ENCODE measurements at regions not wholly inside any gene's neighbourhood (a gene's known extent, or its start where the extent isn't known, plus 50 kb on each side); places are given as distances from the start of the nearest gene placed in this dataset.

- CTCF ChIA-PET = no interaction called here
- H3K27ac Mint-ChIP-seq = no peak overlapping the region
- no peaks in the 10 kb centered on the region for H3K36me3 Mint-ChIP-seq (ENCODE audit: low read depth)
- no peaks in the 10 kb centered on the region for H3K4me1 Mint-ChIP-seq (ENCODE audit: low read depth)
- intact Hi-C loops (cut with micrococcal nuclease) = no loop called here
- no peak overlapping the region for H3K4me3 Mint-ChIP-seq
- no peaks in the 10 kb centered on the region for H3K9me3 Mint-ChIP-seq
- peak; percentile 40 for DNase-seq
- H3K27me3 Mint-ChIP-seq (ENCODE audit: low read depth) = no peaks in the 10 kb centered on the region
These were observed 332.3 kb upstream of the PRKCQ start for GRCh38 chr10:6912424-6912823.

GRCh38 chr10:6912021-6912420, 331.9 kb upstream of the PRKCQ start:
- H3K36me3 Mint-ChIP-seq (ENCODE audit: low read depth) = no peaks in the 10 kb centered on the region
- intact Hi-C loops (cut with micrococcal nuclease) = no loop called here
- no peaks in the 10 kb centered on the region for H3K9me3 Mint-ChIP-seq
- H3K4me1 Mint-ChIP-seq (ENCODE audit: low read depth) = no peaks in the 10 kb centered on the region
- DNase-seq = no peak
- CTCF ChIA-PET = no interaction called here
- no peak overlapping the region for H3K4me3 Mint-ChIP-seq
- no peaks in the 10 kb centered on the region for H3K27me3 Mint-ChIP-seq (ENCODE audit: low read depth)
- no peak overlapping the region for H3K27ac Mint-ChIP-seq

- Mint-ChIP-seq H3K27me3 (ENCODE audit: low read depth) (no peaks in the 10 kb centered on the region), H3K27ac (no peak overlapping the region), H3K4me3 (no peak overlapping the region), H3K36me3 (ENCODE audit: low read depth) (no peaks in the 10 kb centered on the region), H3K9me3 (peaks cover 2% of the 10 kb centered on the region), H3K4me1 (ENCODE audit: low read depth) (no peaks in the 10 kb centered on the region)
- CTCF ChIA-PET = no interaction called here
- intact Hi-C loops (cut with micrococcal nuclease) = no loop called here
- DNase-seq = no peak
These were observed 330.0 kb upstream of the PRKCQ start for GRCh38 chr10:6909905-6910560.

- no peak for DNase-seq
- H3K27ac Mint-ChIP-seq = no peak overlapping the region
- no peaks in the 10 kb centered on the region for H3K4me1 Mint-ChIP-seq (ENCODE audit: low read depth)
- no peaks in the 10 kb centered on the region for H3K36me3 Mint-ChIP-seq (ENCODE audit: low read depth)
- intact Hi-C loops (cut with micrococcal nuclease) = no loop called here
- H3K9me3 Mint-ChIP-seq = peaks cover 2% of the 10 kb centered on the region
- H3K27me3 Mint-ChIP-seq (ENCODE audit: low read depth) = no peaks in the 10 kb centered on the region
- CTCF ChIA-PET = interaction anchor here (0.5 kb wide), 1 partner anchor 512 kb away, joined by 3 read pairs; no protein-coding TSS in a partner anchor
- H3K4me3 Mint-ChIP-seq = no peak overlapping the region
These were observed 327.9 kb upstream of the PRKCQ start for GRCh38 chr10:6907877-6908530.

- Mint-ChIP-seq H3K27ac (no peak overlapping the region), H3K27me3 (ENCODE audit: low read depth) (peaks cover 3% of the 10 kb centered on the region), H3K9me3 (no peaks in the 10 kb centered on the region), H3K36me3 (ENCODE audit: low read depth) (no peaks in the 10 kb centered on the region), H3K4me1 (ENCODE audit: low read depth) (no peaks in the 10 kb centered on the region), H3K4me3 (no peak overlapping the region)
- no peak for DNase-seq
- CTCF ChIA-PET = interaction anchor here (0.5 kb wide), 1 partner anchor 1670 kb away, joined by 3 read pairs; no protein-coding TSS in a partner anchor
- intact Hi-C loops (cut with micrococcal nuclease) = no loop called here
These were observed 314.3 kb upstream of the PRKCQ start for GRCh38 chr10:6894405-6894804.

GRCh38 chr10:6892864-6893263, 312.8 kb upstream of the PRKCQ start:
- CTCF ChIA-PET = interaction anchor here (0.7 to 0.9 kb wide), 3 partner anchors 44 to 557 kb away, joined by 3 to 4 read pairs (median 3); no protein-coding TSS in a partner anchor
- H3K9me3 Mint-ChIP-seq = no peaks in the 10 kb centered on the region

GRCh38 chr10:6891924-6892323, 311.8 kb upstream of the PRKCQ start:
- Mint-ChIP-seq H3K4me1 (ENCODE audit: low read depth) (no peaks in the 10 kb centered on the region), H3K9me3 (no peaks in the 10 kb centered on the region), H3K4me3 (no peak overlapping the region), H3K27me3 (ENCODE audit: low read depth) (peaks cover 3% of the 10 kb centered on the region), H3K36me3 (ENCODE audit: low read depth) (no peaks in the 10 kb centered on the region), H3K27ac (no peak overlapping the region)
- no peak for DNase-seq
- CTCF ChIA-PET = interaction anchor here (1.0 kb wide), 1 partner anchor 29 kb away, joined by 4 read pairs; no protein-coding TSS in a partner anchor
- intact Hi-C loops (cut with micrococcal nuclease) = no loop called here

More at GRCh38 chr10:6892864-6893263, 312.8 kb upstream of the PRKCQ start:
- no peak for DNase-seq
- intact Hi-C loops (cut with micrococcal nuclease) = no loop called here
- peaks cover 3% of the 10 kb centered on the region for H3K27me3 Mint-ChIP-seq (ENCODE audit: low read depth)
- no peak overlapping the region for H3K4me3 Mint-ChIP-seq
- no peaks in the 10 kb centered on the region for H3K4me1 Mint-ChIP-seq (ENCODE audit: low read depth)
- H3K27ac Mint-ChIP-seq = no peak overlapping the region
- H3K36me3 Mint-ChIP-seq (ENCODE audit: low read depth) = no peaks in the 10 kb centered on the region

GRCh38 chr10:6889718-6890117, 309.6 kb upstream of the PRKCQ start:
- H3K27me3 Mint-ChIP-seq (ENCODE audit: low read depth) = no peaks in the 10 kb centered on the region
- intact Hi-C loops (cut with micrococcal nuclease) = no loop called here
- CTCF ChIA-PET = no interaction called here
- DNase-seq = no peak
- H3K27ac Mint-ChIP-seq = no peak overlapping the region
- H3K4me3 Mint-ChIP-seq = no peak overlapping the region
- H3K36me3 Mint-ChIP-seq (ENCODE audit: low read depth) = no peaks in the 10 kb centered on the region
- H3K9me3 Mint-ChIP-seq = no peaks in the 10 kb centered on the region
- peaks cover 4% of the 10 kb centered on the region for H3K4me1 Mint-ChIP-seq (ENCODE audit: low read depth)

GRCh38 chr10:6888434-6888833, 308.4 kb upstream of the PRKCQ start:
- Mint-ChIP-seq H3K4me3 (no peak overlapping the region), H3K27ac (no peak overlapping the region), H3K4me1 (ENCODE audit: low read depth) (peaks cover 4% of the 10 kb centered on the region), H3K36me3 (ENCODE audit: low read depth) (no peaks in the 10 kb centered on the region), H3K9me3 (no peaks in the 10 kb centered on the region), H3K27me3 (ENCODE audit: low read depth) (no peaks in the 10 kb centered on the region)
- CTCF ChIA-PET = no interaction called here
- intact Hi-C loops (cut with micrococcal nuclease) = no loop called here
- no peak for DNase-seq

- no peak overlapping the region for H3K27ac Mint-ChIP-seq
These were observed 305.2 kb upstream of the PRKCQ start for GRCh38 chr10:6885284-6885683.

GRCh38 chr10:6881987-6882386, 301.9 kb upstream of the PRKCQ start:
- intact Hi-C loops (cut with micrococcal nuclease) = no loop called here
- Mint-ChIP-seq H3K36me3 (ENCODE audit: low read depth) (no peaks in the 10 kb centered on the region), H3K4me3 (no peak overlapping the region), H3K4me1 (ENCODE audit: low read depth) (peaks cover 4% of the 10 kb centered on the region), H3K27ac (no peak overlapping the region), H3K27me3 (ENCODE audit: low read depth) (peaks cover 12% of the 10 kb centered on the region), H3K9me3 (no peaks in the 10 kb centered on the region)
- CTCF ChIA-PET = interaction anchor here (1.2 kb wide), 1 partner anchor 38 kb away, joined by 3 read pairs; no protein-coding TSS in a partner anchor
- no peak for DNase-seq

More at GRCh38 chr10:6885284-6885683, 305.2 kb upstream of the PRKCQ start:
- Mint-ChIP-seq H3K36me3 (ENCODE audit: low read depth) (no peaks in the 10 kb centered on the region), H3K9me3 (no peaks in the 10 kb centered on the region), H3K4me3 (no peak overlapping the region), H3K4me1 (ENCODE audit: low read depth) (peaks cover 4% of the 10 kb centered on the region), H3K27me3 (ENCODE audit: low read depth) (no peaks in the 10 kb centered on the region)
- no peak for DNase-seq
- CTCF ChIA-PET = interaction anchor here (1.5 kb wide), 1 partner anchor 20 kb away, joined by 3 read pairs; no protein-coding TSS in a partner anchor
- intact Hi-C loops (cut with micrococcal nuclease) = no loop called here

- Mint-ChIP-seq H3K4me1 (ENCODE audit: low read depth) (no peaks in the 10 kb centered on the region), H3K27ac (no peak overlapping the region), H3K36me3 (ENCODE audit: low read depth) (no peaks in the 10 kb centered on the region), H3K9me3 (no peaks in the 10 kb centered on the region), H3K4me3 (no peak overlapping the region), H3K27me3 (ENCODE audit: low read depth) (peaks cover 22% of the 10 kb centered on the region)
- DNase-seq = no peak
- CTCF ChIA-PET = interaction anchor here (0.6 to 0.7 kb wide), 2 partner anchors 231 to 497 kb away, joined by 3 read pairs; no protein-coding TSS in a partner anchor
- intact Hi-C loops (cut with micrococcal nuclease) = no loop called here
These were observed 297.8 kb upstream of the PRKCQ start for GRCh38 chr10:6877722-6878392.

Data from activated naive CD4-positive, alpha-beta T cell treated with anti-CD3 and anti-CD28 coated beads for 36 hours (primary cell).